ENCODE measurements at regions not wholly inside any gene's neighbourhood (a gene's known extent, or its start where the extent isn't known, plus 50 kb on each side); places are given as distances from the start of the nearest gene placed in this dataset.

DNA sequence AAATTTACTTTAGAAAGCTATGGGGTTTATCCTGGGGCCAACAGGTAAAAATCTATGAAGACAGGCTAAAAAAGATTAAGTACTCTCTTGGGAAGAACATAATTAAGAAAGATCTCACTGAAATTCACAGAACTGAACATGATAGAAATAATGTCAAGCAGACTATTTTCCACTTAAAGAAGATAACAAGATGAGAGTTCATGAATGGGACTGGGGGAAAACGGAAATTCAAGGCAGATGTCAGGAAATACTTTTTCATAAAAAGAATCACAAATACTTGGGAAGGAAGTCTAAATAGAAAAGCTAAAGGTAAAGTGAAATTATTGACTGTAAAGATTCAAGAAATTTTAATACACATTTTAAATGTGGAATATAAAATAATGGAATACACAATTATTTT lies 737.6 kb downstream of the EPHA3 start:
- WGBS: 43% methylated on average over 1 of the region's 1 CpG

DNA sequence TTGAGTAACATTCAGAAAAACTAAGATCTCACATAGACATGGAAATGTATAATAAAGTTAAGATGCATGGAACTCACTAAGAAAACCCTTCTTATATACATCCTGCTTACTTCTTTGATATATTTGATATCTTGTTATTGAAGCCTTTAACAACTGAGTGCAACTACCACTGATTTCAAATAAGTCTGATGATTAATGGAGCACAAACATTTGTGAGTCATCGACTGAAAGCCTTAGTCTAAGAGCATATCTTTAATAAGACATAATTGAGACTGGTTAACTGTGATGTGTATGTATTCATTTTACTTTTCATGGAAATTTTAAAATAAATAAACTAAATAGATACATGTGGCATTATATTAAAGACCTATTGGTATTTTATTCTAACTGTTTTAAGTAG lies 740.5 kb downstream of the EPHA3 start:
- TF ChIP-seq SP1 (IDR thresholded peaks at IDR 0.05) (no peak), EGR1 (IDR thresholded peaks at IDR 0.05; ENCODE audit: low read depth in 2 of 2) (no peak), RAD21 (IDR thresholded peaks at IDR 0.05) (no peak), GABPA (IDR thresholded peaks at IDR 0.05 in 1 of 2, conservative IDR thresholded peaks at IDR 0.05 in 1 of 2) (no peak), FOXA2 (IDR thresholded peaks at IDR 0.05) (no peak), YY1 (IDR thresholded peaks at IDR 0.05) (no peak), TAF1 (conservative IDR thresholded peaks at IDR 0.05) (no peak)
- TF ChIP-seq, protein P1, sequence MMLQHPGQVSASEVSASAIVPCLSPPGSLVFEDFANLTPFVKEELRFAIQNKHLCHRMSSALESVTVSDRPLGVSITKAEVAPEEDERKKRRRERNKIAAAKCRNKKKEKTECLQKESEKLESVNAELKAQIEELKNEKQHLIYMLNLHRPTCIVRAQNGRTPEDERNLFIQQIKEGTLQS (IDR thresholded peaks at IDR 0.05): no peak
- TF ChIP-seq, protein P2, sequence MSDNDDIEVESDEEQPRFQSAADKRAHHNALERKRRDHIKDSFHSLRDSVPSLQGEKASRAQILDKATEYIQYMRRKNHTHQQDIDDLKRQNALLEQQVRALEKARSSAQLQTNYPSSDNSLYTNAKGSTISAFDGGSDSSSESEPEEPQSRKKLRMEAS (IDR thresholded peaks at IDR 0.05): no peak
- TF ChIP-seq, protein P3, sequence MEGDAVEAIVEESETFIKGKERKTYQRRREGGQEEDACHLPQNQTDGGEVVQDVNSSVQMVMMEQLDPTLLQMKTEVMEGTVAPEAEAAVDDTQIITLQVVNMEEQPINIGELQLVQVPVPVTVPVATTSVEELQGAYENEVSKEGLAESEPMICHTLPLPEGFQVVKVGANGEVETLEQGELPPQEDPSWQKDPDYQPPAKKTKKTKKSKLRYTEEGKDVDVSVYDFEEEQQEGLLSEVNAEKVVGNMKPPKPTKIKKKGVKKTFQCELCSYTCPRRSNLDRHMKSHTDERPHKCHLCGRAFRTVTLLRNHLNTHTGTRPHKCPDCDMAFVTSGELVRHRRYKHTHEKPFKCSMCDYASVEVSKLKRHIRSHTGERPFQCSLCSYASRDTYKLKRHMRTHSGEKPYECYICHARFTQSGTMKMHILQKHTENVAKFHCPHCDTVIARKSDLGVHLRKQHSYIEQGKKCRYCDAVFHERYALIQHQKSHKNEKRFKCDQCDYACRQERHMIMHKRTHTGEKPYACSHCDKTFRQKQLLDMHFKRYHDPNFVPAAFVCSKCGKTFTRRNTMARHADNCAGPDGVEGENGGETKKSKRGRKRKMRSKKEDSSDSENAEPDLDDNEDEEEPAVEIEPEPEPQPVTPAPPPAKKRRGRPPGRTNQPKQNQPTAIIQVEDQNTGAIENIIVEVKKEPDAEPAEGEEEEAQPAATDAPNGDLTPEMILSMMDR (IDR thresholded peaks at IDR 0.05; ENCODE audit: low read depth, low read length, missing input control): no peak
- TF ChIP-seq, protein P4, sequence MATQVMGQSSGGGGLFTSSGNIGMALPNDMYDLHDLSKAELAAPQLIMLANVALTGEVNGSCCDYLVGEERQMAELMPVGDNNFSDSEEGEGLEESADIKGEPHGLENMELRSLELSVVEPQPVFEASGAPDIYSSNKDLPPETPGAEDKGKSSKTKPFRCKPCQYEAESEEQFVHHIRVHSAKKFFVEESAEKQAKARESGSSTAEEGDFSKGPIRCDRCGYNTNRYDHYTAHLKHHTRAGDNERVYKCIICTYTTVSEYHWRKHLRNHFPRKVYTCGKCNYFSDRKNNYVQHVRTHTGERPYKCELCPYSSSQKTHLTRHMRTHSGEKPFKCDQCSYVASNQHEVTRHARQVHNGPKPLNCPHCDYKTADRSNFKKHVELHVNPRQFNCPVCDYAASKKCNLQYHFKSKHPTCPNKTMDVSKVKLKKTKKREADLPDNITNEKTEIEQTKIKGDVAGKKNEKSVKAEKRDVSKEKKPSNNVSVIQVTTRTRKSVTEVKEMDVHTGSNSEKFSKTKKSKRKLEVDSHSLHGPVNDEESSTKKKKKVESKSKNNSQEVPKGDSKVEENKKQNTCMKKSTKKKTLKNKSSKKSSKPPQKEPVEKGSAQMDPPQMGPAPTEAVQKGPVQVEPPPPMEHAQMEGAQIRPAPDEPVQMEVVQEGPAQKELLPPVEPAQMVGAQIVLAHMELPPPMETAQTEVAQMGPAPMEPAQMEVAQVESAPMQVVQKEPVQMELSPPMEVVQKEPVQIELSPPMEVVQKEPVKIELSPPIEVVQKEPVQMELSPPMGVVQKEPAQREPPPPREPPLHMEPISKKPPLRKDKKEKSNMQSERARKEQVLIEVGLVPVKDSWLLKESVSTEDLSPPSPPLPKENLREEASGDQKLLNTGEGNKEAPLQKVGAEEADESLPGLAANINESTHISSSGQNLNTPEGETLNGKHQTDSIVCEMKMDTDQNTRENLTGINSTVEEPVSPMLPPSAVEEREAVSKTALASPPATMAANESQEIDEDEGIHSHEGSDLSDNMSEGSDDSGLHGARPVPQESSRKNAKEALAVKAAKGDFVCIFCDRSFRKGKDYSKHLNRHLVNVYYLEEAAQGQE (IDR thresholded peaks at IDR 0.05): no peak
- H3K9ac ChIP-seq (ENCODE audit: low read depth in 1 of 2, low read length in 2 of 2): no peak overlapping the region
- 79% methylated on average over 1 of the region's 1 CpG for WGBS
- no peak overlapping the region for H3K27ac ChIP-seq (ENCODE audit: low read depth in 1 of 2, low read length in 2 of 2)
- H3K4me1 ChIP-seq (ENCODE audit: control insufficient read depth in 4 of 4, insufficient read depth in 4 of 4, low read length in 3 of 4): no peaks in the 10 kb centered on the region
- H3K36me3 ChIP-seq (ENCODE audit: control insufficient read depth in 4 of 4, insufficient read depth in 3 of 4, low read depth in 1 of 4, low read length in 3 of 4): no peaks in the 10 kb centered on the region
- H3K4me3 ChIP-seq (ENCODE audit: low read depth in 1 of 3, low read length in 3 of 3): no peak overlapping the region
- DNase-seq (ENCODE audit: low spot score): no peak
- H3K9me3 ChIP-seq (ENCODE audit: control insufficient read depth in 4 of 4, low read length in 3 of 4): no peaks in the 10 kb centered on the region
- no peaks in the 10 kb centered on the region for H3K27me3 ChIP-seq (ENCODE audit: control insufficient read depth in 4 of 4, insufficient read depth in 4 of 4, low read length in 3 of 4)

More for the DNA sequence above, 737.6 kb downstream of the EPHA3 start:
- TF ChIP-seq, protein P3 (IDR thresholded peaks at IDR 0.05; ENCODE audit: low read depth, low read length, missing input control): no peak
- TF ChIP-seq RXRA (IDR thresholded peaks at IDR 0.05) (no peak), JUND (IDR thresholded peaks at IDR 0.05) (no peak), SP1 (IDR thresholded peaks at IDR 0.05) (no peak), TAF1 (conservative IDR thresholded peaks at IDR 0.05) (no peak), YY1 (IDR thresholded peaks at IDR 0.05) (no peak), RAD21 (IDR thresholded peaks at IDR 0.05) (no peak), EGR1 (IDR thresholded peaks at IDR 0.05; ENCODE audit: low read depth in 2 of 2) (no peak)
- TF ChIP-seq, protein P1 (IDR thresholded peaks at IDR 0.05): no peak
- TF ChIP-seq, protein P2 (IDR thresholded peaks at IDR 0.05): no peak
- TF ChIP-seq, protein P4 (IDR thresholded peaks at IDR 0.05): no peak
- Histone ChIP-seq H3K9ac (ENCODE audit: low read depth in 1 of 2, low read length in 2 of 2) (no peak overlapping the region), H3K36me3 (ENCODE audit: control insufficient read depth in 4 of 4, insufficient read depth in 3 of 4, low read depth in 1 of 4, low read length in 3 of 4) (no peaks in the 10 kb centered on the region), H3K27ac (ENCODE audit: low read depth in 1 of 2, low read length in 2 of 2) (no peak overlapping the region), H3K9me3 (ENCODE audit: control insufficient read depth in 4 of 4, low read length in 3 of 4) (no peaks in the 10 kb centered on the region), H3K4me1 (ENCODE audit: control insufficient read depth in 4 of 4, insufficient read depth in 4 of 4, low read length in 3 of 4) (no peaks in the 10 kb centered on the region), H3K4me3 (ENCODE audit: low read depth in 1 of 3, low read length in 3 of 3) (no peak overlapping the region), H3K27me3 (ENCODE audit: control insufficient read depth in 4 of 4, insufficient read depth in 4 of 4, low read length in 3 of 4) (no peaks in the 10 kb centered on the region)
- no peak for DNase-seq (ENCODE audit: low spot score)
